ENCODE measurements at regions not wholly inside any gene's neighbourhood (a gene's known extent, or its start where the extent isn't known, plus 50 kb on each side); places are given as distances from the start of the nearest gene placed in this dataset.
"Not testable (repeated sequence)": the region's sequence is repeated elsewhere in the genome, so short reads cannot be mapped to it uniquely, and the experiment has no call there.

DNA sequence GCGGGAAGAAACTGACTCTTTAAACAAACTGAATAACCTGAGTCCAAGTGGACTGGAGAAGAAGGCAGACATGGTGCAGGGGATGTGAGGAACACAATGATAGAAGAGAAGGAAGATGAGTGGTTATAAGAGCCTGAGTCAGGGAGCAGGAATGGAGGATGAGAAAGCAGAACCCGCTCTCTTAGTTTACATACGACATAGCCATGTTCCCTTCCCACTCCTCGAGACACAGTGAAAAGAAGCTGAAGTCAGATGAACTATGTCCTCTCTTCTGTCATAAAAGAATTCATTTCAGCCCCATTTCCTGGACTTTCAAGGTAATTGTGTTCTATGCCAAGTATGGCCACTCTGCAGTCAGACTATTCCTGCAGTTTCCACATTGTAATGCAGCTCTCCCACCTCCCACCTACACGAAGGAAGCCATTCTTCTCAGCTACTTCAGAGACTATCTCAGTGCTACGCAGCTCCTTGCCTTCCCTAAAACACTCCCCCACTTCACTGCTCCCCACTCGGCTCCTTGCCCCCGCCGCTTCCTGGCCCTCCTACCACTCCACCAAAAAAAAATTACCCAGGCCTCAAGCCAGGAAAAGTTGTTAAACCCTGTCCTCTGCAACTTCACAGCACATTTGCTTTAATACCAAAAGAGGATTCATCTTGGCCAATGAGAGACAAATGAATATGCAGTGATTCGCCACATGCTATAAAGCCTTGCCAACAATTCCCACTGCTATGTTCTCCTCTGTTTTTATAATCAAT, 323.4 kb upstream of the EPHA4 start:
- Histone ChIP-seq H3K9me3 (no peaks in the 10 kb centered on the region), H3K4me1 (peaks cover 9% of the 10 kb centered on the region), H3K27me3 (no peaks in the 10 kb centered on the region), H3K27ac (peak overlapping the region in 1 of 2 donors; percentile 48), H3K36me3 (ENCODE audit: low read depth, missing control alignments) (no peaks in the 10 kb centered on the region), H3K4me3 (no peak overlapping the region)
- DNase-seq = no peak
- 42 to 47% methylated on average over 10 of the region's 10 CpGs for WGBS, 2 donors
- intact Hi-C loops (cut with DNase I; ENCODE audit: low total_unique reads) = no loop called here
- TF ChIP-seq POLR2A (IDR thresholded peaks at IDR 0.05) = no peak
- TF ChIP-seq, protein P1, sequence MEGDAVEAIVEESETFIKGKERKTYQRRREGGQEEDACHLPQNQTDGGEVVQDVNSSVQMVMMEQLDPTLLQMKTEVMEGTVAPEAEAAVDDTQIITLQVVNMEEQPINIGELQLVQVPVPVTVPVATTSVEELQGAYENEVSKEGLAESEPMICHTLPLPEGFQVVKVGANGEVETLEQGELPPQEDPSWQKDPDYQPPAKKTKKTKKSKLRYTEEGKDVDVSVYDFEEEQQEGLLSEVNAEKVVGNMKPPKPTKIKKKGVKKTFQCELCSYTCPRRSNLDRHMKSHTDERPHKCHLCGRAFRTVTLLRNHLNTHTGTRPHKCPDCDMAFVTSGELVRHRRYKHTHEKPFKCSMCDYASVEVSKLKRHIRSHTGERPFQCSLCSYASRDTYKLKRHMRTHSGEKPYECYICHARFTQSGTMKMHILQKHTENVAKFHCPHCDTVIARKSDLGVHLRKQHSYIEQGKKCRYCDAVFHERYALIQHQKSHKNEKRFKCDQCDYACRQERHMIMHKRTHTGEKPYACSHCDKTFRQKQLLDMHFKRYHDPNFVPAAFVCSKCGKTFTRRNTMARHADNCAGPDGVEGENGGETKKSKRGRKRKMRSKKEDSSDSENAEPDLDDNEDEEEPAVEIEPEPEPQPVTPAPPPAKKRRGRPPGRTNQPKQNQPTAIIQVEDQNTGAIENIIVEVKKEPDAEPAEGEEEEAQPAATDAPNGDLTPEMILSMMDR (IDR thresholded peaks at IDR 0.05) = no peak

GRCh38 chr2:221893501-221893900, 321.4 kb upstream of the EPHA4 start:
- no peak overlapping the region for H3K4me3 ChIP-seq
- intact Hi-C loops (cut with DNase I; ENCODE audit: low total_unique reads) = no loop called here
- WGBS, 2 donors = 92% methylated on average over 8 of the region's 8 CpGs
- TF ChIP-seq, protein P1 (IDR thresholded peaks at IDR 0.05) = no peak
- no peak for TF ChIP-seq POLR2A (IDR thresholded peaks at IDR 0.05)
- H3K27ac ChIP-seq = no peak overlapping the region
- peaks cover 9% of the 10 kb centered on the region for H3K4me1 ChIP-seq
- H3K9me3 ChIP-seq = no peaks in the 10 kb centered on the region
- no peaks in the 10 kb centered on the region for H3K36me3 ChIP-seq (ENCODE audit: low read depth, missing control alignments)
- DNase-seq = no peak
- no peaks in the 10 kb centered on the region for H3K27me3 ChIP-seq

DNA sequence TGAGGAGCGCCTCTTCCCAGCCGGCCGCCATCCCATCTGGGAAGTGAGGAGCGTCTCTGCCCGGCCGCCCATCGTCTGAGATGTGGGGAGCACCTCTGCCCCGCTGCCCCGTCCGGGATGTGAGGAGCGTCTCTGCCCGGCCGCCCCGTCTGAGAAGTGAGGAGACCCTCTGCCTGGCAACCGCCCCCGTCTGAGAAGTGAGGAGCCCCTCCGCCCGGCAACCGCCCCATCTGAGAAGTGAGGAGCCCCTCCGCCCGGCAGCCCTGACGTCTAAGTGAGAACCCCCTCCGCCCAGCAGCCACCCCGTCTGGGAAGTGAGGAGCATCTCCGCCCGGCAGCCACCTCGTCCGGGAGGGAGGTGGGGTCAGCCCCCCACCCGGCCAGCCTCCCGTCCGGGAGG, 319.9 kb upstream of the EPHA4 start:
- intact Hi-C loops (cut with DNase I; ENCODE audit: low total_unique reads); H3K9me3 ChIP-seq; H3K27ac ChIP-seq; DNase-seq; H3K4me1 ChIP-seq; H3K27me3 ChIP-seq; H3K36me3 ChIP-seq (ENCODE audit: low read depth, missing control alignments): not testable (repeated sequence)
- no CpG with 5 or more reads among the region's 31 CpGs for WGBS, 2 donors
- peak overlapping the region; percentile 12 to 23 for H3K4me3 ChIP-seq

- Histone ChIP-seq H3K9me3 (no peaks in the 10 kb centered on the region), H3K27ac (no peak overlapping the region), H3K36me3 (ENCODE audit: low read depth, missing control alignments) (no peaks in the 10 kb centered on the region), H3K27me3 (no peaks in the 10 kb centered on the region), H3K4me3 (no peak overlapping the region), H3K4me1 (no peaks in the 10 kb centered on the region)
- no peak for DNase-seq
- intact Hi-C loops (cut with DNase I; ENCODE audit: low total_unique reads) = no loop called here
- TF ChIP-seq POLR2A (IDR thresholded peaks at IDR 0.05) = no peak
- TF ChIP-seq, protein P1 (IDR thresholded peaks at IDR 0.05) = no peak
- WGBS, 2 donors = 62 to 69% methylated on average over 4 of the region's 4 CpGs
Observed at GRCh38 chr2:221883976-221884375, 311.9 kb upstream of the EPHA4 start.

DNA sequence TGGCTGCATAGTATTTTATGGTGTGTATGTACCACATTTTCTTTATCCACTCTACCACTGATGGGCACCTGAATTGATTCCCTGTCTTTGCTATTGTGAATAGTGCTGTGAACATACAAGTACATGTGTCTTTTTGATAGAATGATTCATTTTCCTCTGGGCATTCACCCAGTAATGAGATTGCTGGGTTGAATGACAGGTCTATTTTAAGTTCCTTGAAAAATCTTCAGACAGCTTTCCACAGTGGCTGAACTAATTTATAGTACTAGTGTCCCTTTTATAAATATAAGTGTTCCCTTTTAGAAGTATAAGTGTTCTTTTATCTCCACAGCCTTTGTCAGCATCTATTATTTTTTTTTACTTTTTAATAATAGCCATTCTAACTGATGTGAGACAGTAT, 303.9 kb upstream of the EPHA4 start:
- Histone ChIP-seq H3K4me3 (no peak overlapping the region), H3K4me1 (no peaks in the 10 kb centered on the region), H3K9me3 (no peaks in the 10 kb centered on the region), H3K36me3 (ENCODE audit: low read depth, missing control alignments) (no peaks in the 10 kb centered on the region), H3K27me3 (no peaks in the 10 kb centered on the region), H3K27ac (no peak overlapping the region)
- TF ChIP-seq, protein P1 (IDR thresholded peaks at IDR 0.05) = no peak
- TF ChIP-seq POLR2A (IDR thresholded peaks at IDR 0.05) = no peak
- DNase-seq = no peak
- intact Hi-C loops (cut with DNase I; ENCODE audit: low total_unique reads) = no loop called here
